ENCODE measurements at regions not wholly inside any gene's neighbourhood (a gene's known extent, or its start where the extent isn't known, plus 50 kb on each side); places are given as distances from the start of the nearest gene placed in this dataset.
"Not testable (repeated sequence)": the region's sequence is repeated elsewhere in the genome, so short reads cannot be mapped to it uniquely, and the experiment has no call there.

- no peak overlapping the region for H3K27ac ChIP-seq
- no peaks in the 10 kb centered on the region for H3K36me3 ChIP-seq (ENCODE audit: low read depth)
- no TSS peak for BruUV-seq (replicated peaks)
- TF ChIP-seq CTCF (conservative IDR thresholded peaks at IDR 0.05) (no peak), EZH2 (IDR thresholded peaks at IDR 0.05; ENCODE audit: low read depth) (no peak)
- H2AFZ ChIP-seq: no peak overlapping the region
- no peaks in the 10 kb centered on the region for H3K79me2 ChIP-seq (ENCODE audit: low read depth)
- ChIA-PET POLR2A (ENCODE audit: unreplicated experiment) (no interaction called here), CTCF (no interaction called here)
- H3K4me1 ChIP-seq (replicated peaks; ENCODE audit: insufficient read depth): peaks cover 9% of the 10 kb centered on the region
- H4K20me1 ChIP-seq (ENCODE audit: insufficient read depth): no peaks in the 10 kb centered on the region
- DNase-seq: no peak
- no peaks in the 10 kb centered on the region for H3K9me3 ChIP-seq (ENCODE audit: insufficient read depth, low read depth)
- no peaks in the 10 kb centered on the region for H3K27me3 ChIP-seq (ENCODE audit: insufficient read depth, low read depth)
- intact Hi-C loops (cut with micrococcal nuclease; ENCODE audit: unreplicated experiment): no loop called here
- H3K9me2 ChIP-seq (ENCODE audit: insufficient read depth): no peaks in the 10 kb centered on the region
- H3K4me2 ChIP-seq: no peak overlapping the region
- H3K4me3 ChIP-seq: no peak overlapping the region
- no peaks in the 10 kb centered on the region for H3F3A ChIP-seq (ENCODE audit: insufficient read depth, low read depth)
Observed at GRCh38 chr4:141352909-141353525, 132.3 kb downstream of the ZNF330 start.

GRCh38 chr4:141356321-141356962 lies 135.7 kb downstream of the ZNF330 start:
- no peaks in the 10 kb centered on the region for H3K9me3 ChIP-seq (ENCODE audit: insufficient read depth, low read depth)
- no peaks in the 10 kb centered on the region for H3K79me2 ChIP-seq (ENCODE audit: low read depth)
- H3K9me2 ChIP-seq (ENCODE audit: insufficient read depth): no peaks in the 10 kb centered on the region
- no peaks in the 10 kb centered on the region for H3K27me3 ChIP-seq (ENCODE audit: insufficient read depth, low read depth)
- no peaks in the 10 kb centered on the region for H3K36me3 ChIP-seq (ENCODE audit: low read depth)
- no peak overlapping the region for H3K4me3 ChIP-seq
- POLR2A ChIA-PET (ENCODE audit: unreplicated experiment): no interaction called here
- no peak for DNase-seq
- no TSS peak for BruUV-seq (replicated peaks)
- H4K20me1 ChIP-seq (ENCODE audit: insufficient read depth): no peaks in the 10 kb centered on the region
- H3F3A ChIP-seq (ENCODE audit: insufficient read depth, low read depth): no peaks in the 10 kb centered on the region
- no peak for TF ChIP-seq CTCF (conservative IDR thresholded peaks at IDR 0.05)
- TF ChIP-seq EZH2 (IDR thresholded peaks at IDR 0.05; ENCODE audit: low read depth): no peak
- CTCF ChIA-PET: no interaction called here
- intact Hi-C loops (cut with micrococcal nuclease; ENCODE audit: unreplicated experiment): no loop called here
- H3K4me2 ChIP-seq: no peak overlapping the region
- H3K4me1 ChIP-seq (replicated peaks; ENCODE audit: insufficient read depth): no peaks in the 10 kb centered on the region
- H3K27ac ChIP-seq: no peak overlapping the region
- no peak overlapping the region for H2AFZ ChIP-seq

GRCh38 chr4:141356963-141357335 lies 136.3 kb downstream of the ZNF330 start:
- BruUV-seq (replicated peaks): no TSS peak

GRCh38 chr4:141368241-141368640 lies 147.5 kb downstream of the ZNF330 start:
- H3K27me3 ChIP-seq (ENCODE audit: insufficient read depth, low read depth); BruUV-seq (replicated peaks); H3K79me2 ChIP-seq (ENCODE audit: low read depth); POLR2A ChIA-PET (ENCODE audit: unreplicated experiment); intact Hi-C loops (cut with micrococcal nuclease; ENCODE audit: unreplicated experiment); DNase-seq; H3K9me2 ChIP-seq (ENCODE audit: insufficient read depth); H3K36me3 ChIP-seq (ENCODE audit: low read depth); H3K4me3 ChIP-seq; H3K27ac ChIP-seq; H4K20me1 ChIP-seq (ENCODE audit: insufficient read depth); H3F3A ChIP-seq (ENCODE audit: insufficient read depth, low read depth); H2AFZ ChIP-seq; H3K4me1 ChIP-seq (replicated peaks; ENCODE audit: insufficient read depth); H3K4me2 ChIP-seq; CTCF ChIA-PET; H3K9me3 ChIP-seq (ENCODE audit: insufficient read depth, low read depth): not testable (repeated sequence)

More at GRCh38 chr4:141356963-141357335, 136.3 kb downstream of the ZNF330 start:
- no peaks in the 10 kb centered on the region for H4K20me1 ChIP-seq (ENCODE audit: insufficient read depth)
- H3K79me2 ChIP-seq (ENCODE audit: low read depth): no peaks in the 10 kb centered on the region
- no peak overlapping the region for H2AFZ ChIP-seq
- intact Hi-C loops (cut with micrococcal nuclease; ENCODE audit: unreplicated experiment): no loop called here
- no peak overlapping the region for H3K4me3 ChIP-seq
- DNase-seq: no peak
- no peaks in the 10 kb centered on the region for H3F3A ChIP-seq (ENCODE audit: insufficient read depth, low read depth)
- H3K9me2 ChIP-seq (ENCODE audit: insufficient read depth): no peaks in the 10 kb centered on the region
- POLR2A ChIA-PET (ENCODE audit: unreplicated experiment): no interaction called here
- CTCF ChIA-PET: no interaction called here
- H3K9me3 ChIP-seq (ENCODE audit: insufficient read depth, low read depth): no peaks in the 10 kb centered on the region
- no peaks in the 10 kb centered on the region for H3K4me1 ChIP-seq (replicated peaks; ENCODE audit: insufficient read depth)
- H3K27me3 ChIP-seq (ENCODE audit: insufficient read depth, low read depth): no peaks in the 10 kb centered on the region
- no peak overlapping the region for H3K27ac ChIP-seq
- no peaks in the 10 kb centered on the region for H3K36me3 ChIP-seq (ENCODE audit: low read depth)
- no peak overlapping the region for H3K4me2 ChIP-seq
- TF ChIP-seq CTCF (conservative IDR thresholded peaks at IDR 0.05) (no peak), EZH2 (IDR thresholded peaks at IDR 0.05; ENCODE audit: low read depth) (no peak)
